ENCODE measurements at regions not wholly inside any gene's neighbourhood (a gene's known extent, or its start where the extent isn't known, plus 50 kb on each side); places are given as distances from the start of the nearest gene placed in this dataset.
A peak's percentile ranks its signal among the peaks of the same experiment; 100 is the strongest.

DNA sequence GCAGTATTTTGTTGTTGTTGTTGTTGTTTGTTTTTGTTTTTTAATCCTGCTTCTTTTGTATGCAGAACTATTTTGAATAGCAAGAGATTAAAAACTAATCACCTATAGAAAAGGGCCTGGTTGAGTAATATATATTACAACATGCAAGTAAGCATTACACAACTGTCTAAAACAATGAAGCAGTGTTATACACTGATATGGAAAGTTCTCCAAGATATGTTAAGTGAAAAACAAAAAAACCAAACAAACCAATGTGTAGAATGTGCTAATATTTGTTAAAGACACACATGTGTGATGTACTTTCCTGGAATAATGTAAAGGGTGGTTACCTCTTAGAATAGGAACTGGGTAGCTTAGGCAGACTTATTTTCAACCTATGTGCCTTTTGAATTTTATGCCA lies 117.4 kb downstream of the ZNF365 start:
- no peaks in the 10 kb centered on the region for H3K27me3 ChIP-seq (replicated peaks in 1 of 7)
- intact Hi-C loops (cut with DNase I; ENCODE audit: low total_unique reads) = no loop called here
- peak overlapping the region in 1 of 8 donors; percentile 34 for H3K27ac ChIP-seq
- no peak overlapping the region for H3K4me3 ChIP-seq
- no peaks in the 10 kb centered on the region for H3K9me3 ChIP-seq
- no peak for DNase-seq
- TF ChIP-seq POLR2A (IDR thresholded peaks at IDR 0.05) (no peak), POLR2AphosphoS5 (IDR thresholded peaks at IDR 0.05) (no peak)
- TF ChIP-seq, protein P1, sequence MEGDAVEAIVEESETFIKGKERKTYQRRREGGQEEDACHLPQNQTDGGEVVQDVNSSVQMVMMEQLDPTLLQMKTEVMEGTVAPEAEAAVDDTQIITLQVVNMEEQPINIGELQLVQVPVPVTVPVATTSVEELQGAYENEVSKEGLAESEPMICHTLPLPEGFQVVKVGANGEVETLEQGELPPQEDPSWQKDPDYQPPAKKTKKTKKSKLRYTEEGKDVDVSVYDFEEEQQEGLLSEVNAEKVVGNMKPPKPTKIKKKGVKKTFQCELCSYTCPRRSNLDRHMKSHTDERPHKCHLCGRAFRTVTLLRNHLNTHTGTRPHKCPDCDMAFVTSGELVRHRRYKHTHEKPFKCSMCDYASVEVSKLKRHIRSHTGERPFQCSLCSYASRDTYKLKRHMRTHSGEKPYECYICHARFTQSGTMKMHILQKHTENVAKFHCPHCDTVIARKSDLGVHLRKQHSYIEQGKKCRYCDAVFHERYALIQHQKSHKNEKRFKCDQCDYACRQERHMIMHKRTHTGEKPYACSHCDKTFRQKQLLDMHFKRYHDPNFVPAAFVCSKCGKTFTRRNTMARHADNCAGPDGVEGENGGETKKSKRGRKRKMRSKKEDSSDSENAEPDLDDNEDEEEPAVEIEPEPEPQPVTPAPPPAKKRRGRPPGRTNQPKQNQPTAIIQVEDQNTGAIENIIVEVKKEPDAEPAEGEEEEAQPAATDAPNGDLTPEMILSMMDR (IDR thresholded peaks at IDR 0.05 in 8 of 11, conservative IDR thresholded peaks at IDR 0.05 in 3 of 11) = no peak
- no peaks in the 10 kb centered on the region for H3K36me3 ChIP-seq
- peaks cover 0 to 25% (median 10%) of the 10 kb centered on the region in 6 donors for H3K4me1 ChIP-seq

DNA sequence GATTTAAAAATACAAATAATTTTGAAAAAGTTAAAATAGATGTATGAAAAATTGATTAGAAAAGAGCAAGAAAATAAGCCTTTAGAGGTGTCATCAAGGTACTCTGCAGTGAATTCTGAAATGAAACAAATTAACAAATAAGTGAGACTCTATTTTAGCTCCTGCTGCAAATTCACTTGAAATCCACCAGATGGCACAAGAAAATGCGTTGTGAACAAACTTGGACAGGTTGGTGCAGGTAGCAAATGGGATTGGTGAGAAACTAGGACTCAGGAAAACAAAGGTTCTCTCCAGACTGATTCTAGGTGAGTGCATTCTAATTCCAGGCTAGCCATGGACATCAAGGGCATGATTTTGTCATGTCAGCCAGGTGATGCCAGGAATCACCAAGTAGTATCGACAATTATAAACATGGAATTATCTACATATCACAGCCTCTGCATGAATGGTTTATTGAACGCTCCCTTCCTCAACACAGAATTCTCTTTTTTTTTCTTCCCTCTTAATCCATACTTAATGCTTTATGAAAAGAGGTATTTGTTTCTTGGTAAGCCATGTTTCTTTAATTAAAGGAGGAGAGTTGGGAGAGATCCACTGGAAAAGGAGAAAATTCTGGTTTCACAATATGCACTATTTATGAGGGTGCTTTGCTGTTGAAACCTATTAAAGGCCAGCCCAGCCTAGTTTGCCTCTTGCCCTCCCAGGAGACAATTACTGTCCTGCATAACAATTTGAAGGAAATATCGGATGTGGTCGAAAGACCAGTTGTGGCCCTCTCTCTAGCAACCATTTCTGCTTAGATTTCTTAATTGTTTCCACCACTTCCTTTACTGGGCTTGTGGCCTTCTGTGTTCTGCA lies 118.1 kb downstream of the ZNF365 start:
- 44 to 58% (median 49%) methylated on average over 5 of the region's 5 CpGs for WGBS, 5 donors
- Histone ChIP-seq H3K27me3 (replicated peaks in 1 of 7) (no peaks in the 10 kb centered on the region), H3K36me3 (no peaks in the 10 kb centered on the region), H3K4me3 (no peak overlapping the region), H3K27ac (peak overlapping the region in 3 of 8 donors; percentile 9 to 34 (median 27)), H3K9me3 (no peaks in the 10 kb centered on the region), H3K4me1 (peaks cover 0 to 25% (median 10%) of the 10 kb centered on the region in 6 donors)
- intact Hi-C loops (cut with DNase I; ENCODE audit: low total_unique reads) = no loop called here
- no peak for DNase-seq
- TF ChIP-seq, protein P1 (IDR thresholded peaks at IDR 0.05 in 8 of 11, conservative IDR thresholded peaks at IDR 0.05 in 3 of 11) = peak; percentile 38 to 65 (median 55)
- TF ChIP-seq POLR2AphosphoS5 (IDR thresholded peaks at IDR 0.05) = no peak

DNA sequence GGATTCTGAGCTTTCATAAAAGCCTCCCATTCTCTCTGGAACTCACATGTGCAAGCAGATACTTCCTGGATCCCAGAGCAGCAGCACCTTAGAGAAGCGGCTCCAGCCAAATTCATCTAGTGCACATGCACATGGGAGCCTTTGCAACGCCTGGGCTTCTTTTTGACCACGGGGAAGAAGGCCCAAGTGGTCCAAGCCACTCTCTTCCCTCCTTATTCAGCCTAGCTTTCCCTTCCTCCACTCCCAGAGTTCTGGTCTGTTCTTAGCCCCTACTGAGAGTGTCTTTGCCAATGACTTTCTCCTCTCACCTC lies 118.7 kb downstream of the ZNF365 start:
- intact Hi-C loops (cut with DNase I; ENCODE audit: low total_unique reads) = no loop called here
- WGBS, 5 donors = 39 to 67% (median 55%) methylated on average over 3 of the region's 3 CpGs
- no peaks in the 10 kb centered on the region for H3K36me3 ChIP-seq
- H3K4me3 ChIP-seq = no peak overlapping the region
- no peak for DNase-seq
- no peaks in the 10 kb centered on the region for H3K27me3 ChIP-seq (replicated peaks in 1 of 7)
- H3K4me1 ChIP-seq = peaks cover 0 to 25% (median 10%) of the 10 kb centered on the region in 6 donors
- TF ChIP-seq POLR2A (IDR thresholded peaks at IDR 0.05) = no peak
- TF ChIP-seq, protein P1 (IDR thresholded peaks at IDR 0.05 in 8 of 11, conservative IDR thresholded peaks at IDR 0.05 in 3 of 11) = no peak
- TF ChIP-seq POLR2AphosphoS5 (IDR thresholded peaks at IDR 0.05) = no peak
- no peaks in the 10 kb centered on the region for H3K9me3 ChIP-seq
- peak overlapping the region in 3 of 8 donors; percentile 9 to 34 (median 27) for H3K27ac ChIP-seq

DNA sequence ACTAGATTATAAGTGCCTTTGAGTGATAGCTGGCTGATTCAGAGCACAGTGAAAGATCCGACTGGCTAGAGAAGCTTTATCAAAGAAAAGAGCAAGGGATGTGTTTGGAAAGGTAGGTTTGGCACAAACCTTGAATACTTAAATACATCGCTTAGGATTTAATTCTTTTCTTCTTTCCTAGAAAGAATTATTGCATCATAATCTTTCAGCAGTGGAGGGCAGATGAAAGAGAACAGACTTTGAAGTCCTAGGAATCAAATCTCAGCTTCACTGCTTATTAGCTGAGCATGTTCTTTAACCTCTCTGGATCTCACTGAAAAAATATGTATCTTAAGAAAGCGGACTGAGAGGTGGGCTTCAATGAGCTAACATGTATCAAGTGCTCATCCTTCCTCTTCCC lies 122.8 kb downstream of the ZNF365 start:
- 81 to 91% (median 86%) methylated on average over 3 of the region's 3 CpGs for WGBS, 5 donors

More for the DNA sequence above, 122.8 kb downstream of the ZNF365 start:
- no peak overlapping the region for H3K27ac ChIP-seq
- H3K9me3 ChIP-seq = no peaks in the 10 kb centered on the region
- H3K4me1 ChIP-seq = peaks cover 0 to 21% (median 9%) of the 10 kb centered on the region in 6 donors
- no peak overlapping the region for H3K4me3 ChIP-seq
- H3K36me3 ChIP-seq = no peaks in the 10 kb centered on the region
- intact Hi-C loops (cut with DNase I; ENCODE audit: low total_unique reads) = no loop called here
- TF ChIP-seq, protein P1 (IDR thresholded peaks at IDR 0.05 in 8 of 11, conservative IDR thresholded peaks at IDR 0.05 in 3 of 11) = no peak
- TF ChIP-seq POLR2AphosphoS5 (IDR thresholded peaks at IDR 0.05) (no peak), POLR2A (IDR thresholded peaks at IDR 0.05) (no peak)
- no peaks in the 10 kb centered on the region for H3K27me3 ChIP-seq (replicated peaks in 1 of 7)
- no peak for DNase-seq

All from spleen (tissue), 11 donors.